ENCODE measurements at regions not wholly inside any gene's neighbourhood (a gene's known extent, or its start where the extent isn't known, plus 50 kb on each side); places are given as distances from the start of the nearest gene placed in this dataset.

- DNase-seq (ENCODE audit: low spot score) (peak; percentile 27), ATAC-seq (peak; percentile 89), FAIRE-seq (peak; percentile 12)
- H3K9ac ChIP-seq (ENCODE audit: insufficient read depth, low read depth, low read length): no peak overlapping the region
- no peaks in the 10 kb centered on the region for H3K27me3 ChIP-seq (ENCODE audit: control insufficient read depth in 1 of 2, insufficient read depth in 2 of 2, low read length in 2 of 2)
- TF ChIP-seq CTCF (CRISPR knock-in tag; IDR thresholded peaks at IDR 0.05) (peak; percentile 56), ONECUT2 (CRISPR knock-in tag; IDR thresholded peaks at IDR 0.05) (no peak), YY1 (IDR thresholded peaks at IDR 0.05; ENCODE audit: insufficient read depth, insufficient replicate concordance, low read depth, low read length) (no peak), FOXO4 (CRISPR knock-in tag; conservative IDR thresholded peaks at IDR 0.05) (no peak), ZNF724P (CRISPR knock-in tag; IDR thresholded peaks at IDR 0.05; ENCODE audit: borderline replicate concordance) (no peak), STAG1 (CRISPR knock-in tag; IDR thresholded peaks at IDR 0.05) (peak; percentile 67)
- no TSS peak for BruUV-seq (replicated peaks)
- ChIA-PET CTCF (ENCODE audit: low intra/inter-chr PET ratio, low total read pairs) (interaction anchor here (1.6 kb wide), 1 partner anchor 748 kb away, joined by 3 read pairs; no protein-coding TSS in a partner anchor), POLR2A (no interaction called here)
- no peaks in the 10 kb centered on the region for H3K36me3 ChIP-seq (replicated peaks in 1 of 2; ENCODE audit: control insufficient read depth in 1 of 2, insufficient read depth in 2 of 2, low read length in 2 of 2)
- no peaks in the 10 kb centered on the region for H3K4me1 ChIP-seq (ENCODE audit: insufficient read depth, low read length)
- intact Hi-C loops (cut with micrococcal nuclease; ENCODE audit: unreplicated experiment) (loop anchor here (5.0 kb wide), 1 partner anchor 530 kb away; the partner anchor contains the start of gene SEMA3C), in situ Hi-C loops (cut with HindIII; ENCODE audit: extremely low pct_ligation_motif_present, low pct_unique_long_range_greater_than_20kb) (loop anchor here (5.0 kb wide), 1 partner anchor 745 kb away; no protein-coding TSS in a partner anchor)
- no peak overlapping the region for H3K27ac ChIP-seq (ENCODE audit: extremely low read length, insufficient read depth, low read length)
- no peaks in the 10 kb centered on the region for H3K9me3 ChIP-seq (ENCODE audit: low read length)
- no peak overlapping the region for H3K4me3 ChIP-seq (replicated peaks in 1 of 3; ENCODE audit: insufficient read depth in 1 of 3, low read depth in 2 of 3, low read length in 3 of 3)
- no peak overlapping the region for H2AFZ ChIP-seq (ENCODE audit: low read length)
- no peaks in the 10 kb centered on the region for H3K79me2 ChIP-seq (ENCODE audit: insufficient read depth, low read length)
- no peaks in the 10 kb centered on the region for H4K20me1 ChIP-seq (ENCODE audit: insufficient read depth, low read length)
- no peak overlapping the region for H3K4me2 ChIP-seq (ENCODE audit: low read depth, low read length)
- WGBS (ENCODE audit: low lambda C conversion rate): 0% methylated on average over 4 of the region's 4 CpGs
Observed at GRCh38 chr7:81447351-81447952, 322.4 kb downstream of the HGF start.

Measured in HepG2 (cell line).